ENCODE measurements at regions not wholly inside any gene's neighbourhood (a gene's known extent, or its start where the extent isn't known, plus 50 kb on each side); places are given as distances from the start of the nearest gene placed in this dataset.
"Not testable (repeated sequence)": the region's sequence is repeated elsewhere in the genome, so short reads cannot be mapped to it uniquely, and the experiment has no call there.

DNA sequence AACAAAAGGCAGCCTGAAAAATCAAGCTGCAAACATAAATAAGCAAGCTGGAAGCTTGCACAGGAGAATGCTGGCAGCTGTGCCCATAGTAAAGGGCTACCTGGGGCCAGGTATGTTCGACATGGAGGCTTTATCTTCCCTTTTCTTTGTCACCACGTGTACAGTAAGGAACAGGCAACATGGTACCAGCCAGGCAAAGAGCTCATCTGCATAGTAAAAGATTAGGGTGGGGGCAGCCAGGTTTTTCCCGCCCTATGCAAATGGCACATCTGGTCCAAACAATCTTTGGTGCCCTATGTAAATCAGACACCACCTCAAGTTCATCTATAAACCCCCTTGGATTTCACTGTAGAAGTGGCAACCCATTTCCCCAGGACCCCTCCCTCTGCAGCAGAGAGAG lies 625.1 kb downstream of the TYW1 start:
- no peaks in the 10 kb centered on the region for H3K27me3 ChIP-seq (ENCODE audit: low read depth, low read length)
- H3K27ac ChIP-seq (ENCODE audit: low read length): no peak overlapping the region
- H3K4me3 ChIP-seq (ENCODE audit: low read depth in 1 of 2, low read length in 2 of 2): no peak overlapping the region
- no peaks in the 10 kb centered on the region for H3K36me3 ChIP-seq (ENCODE audit: control insufficient read depth in 1 of 2, insufficient read depth in 2 of 2, low read length in 2 of 2)
- H3K4me1 ChIP-seq (ENCODE audit: control insufficient read depth in 1 of 2, insufficient read depth in 2 of 2, low read length in 2 of 2): no peaks in the 10 kb centered on the region
- no peaks in the 10 kb centered on the region for H3K9me3 ChIP-seq (ENCODE audit: control insufficient read depth in 1 of 2, low read length in 2 of 2)

DNA sequence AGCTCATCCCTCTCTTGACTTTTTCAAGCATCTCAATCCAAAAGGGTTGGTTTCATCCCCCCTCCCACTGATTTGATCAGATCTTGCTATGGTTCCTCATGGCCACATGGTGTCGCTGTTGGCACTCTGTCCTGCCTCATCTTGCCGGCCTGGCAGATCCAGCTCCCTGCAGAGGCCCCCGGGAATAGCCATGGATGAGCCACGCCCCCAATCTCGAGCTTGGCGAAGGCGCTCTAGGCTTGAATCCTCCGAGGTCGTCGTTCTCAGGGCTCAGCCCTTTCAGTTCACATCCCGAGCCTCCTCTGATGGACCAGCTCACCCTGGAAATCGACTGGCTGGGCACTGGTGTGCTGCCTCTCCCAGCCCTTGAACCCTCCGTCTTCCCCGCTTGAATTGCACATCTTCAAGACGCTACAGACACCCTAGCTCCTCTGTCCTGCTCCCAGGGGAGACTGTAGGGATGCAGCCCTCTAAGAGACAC lies 628.7 kb downstream of the TYW1 start:
- H3K4me3 ChIP-seq (ENCODE audit: low read depth in 1 of 2, low read length in 2 of 2): peak overlapping the region; percentile 58 to 63

DNA sequence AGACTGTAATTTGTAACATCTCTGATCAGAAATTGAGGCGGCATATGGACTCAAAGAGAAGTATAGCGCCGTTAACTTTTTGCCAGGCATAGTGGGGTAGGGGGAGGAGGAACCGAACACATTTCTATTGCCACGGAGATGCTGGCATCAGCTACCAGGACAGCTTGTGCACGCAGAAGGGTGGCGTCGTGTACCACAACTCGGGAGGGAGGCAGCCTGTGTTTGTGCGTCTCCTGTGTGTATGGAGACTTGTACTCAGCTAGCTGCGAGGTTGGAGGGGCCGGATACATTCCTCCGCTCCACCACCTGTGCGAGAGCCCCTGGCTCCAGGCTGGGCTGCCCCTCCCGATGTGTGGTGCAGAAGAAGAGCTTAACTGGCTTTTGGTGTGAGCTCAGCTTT lies 634.8 kb downstream of the TYW1 start:
- Histone ChIP-seq H3K36me3 (ENCODE audit: control insufficient read depth in 1 of 2, insufficient read depth in 2 of 2, low read length in 2 of 2) (no peaks in the 10 kb centered on the region), H3K4me1 (ENCODE audit: control insufficient read depth in 1 of 2, insufficient read depth in 2 of 2, low read length in 2 of 2) (no peaks in the 10 kb centered on the region), H3K27me3 (ENCODE audit: low read depth, low read length) (no peaks in the 10 kb centered on the region), H3K4me3 (ENCODE audit: low read depth in 1 of 2, low read length in 2 of 2) (no peak overlapping the region), H3K9me3 (ENCODE audit: control insufficient read depth in 1 of 2, low read length in 2 of 2) (no peaks in the 10 kb centered on the region), H3K27ac (ENCODE audit: low read length) (no peak overlapping the region)

More for the DNA sequence above, 628.7 kb downstream of the TYW1 start:
- Histone ChIP-seq H3K9me3 (ENCODE audit: control insufficient read depth in 1 of 2, low read length in 2 of 2) (no peaks in the 10 kb centered on the region), H3K27me3 (ENCODE audit: low read depth, low read length) (no peaks in the 10 kb centered on the region), H3K4me1 (ENCODE audit: control insufficient read depth in 1 of 2, insufficient read depth in 2 of 2, low read length in 2 of 2) (no peaks in the 10 kb centered on the region), H3K36me3 (ENCODE audit: control insufficient read depth in 1 of 2, insufficient read depth in 2 of 2, low read length in 2 of 2) (no peaks in the 10 kb centered on the region), H3K27ac (ENCODE audit: low read length) (no peak overlapping the region)

DNA sequence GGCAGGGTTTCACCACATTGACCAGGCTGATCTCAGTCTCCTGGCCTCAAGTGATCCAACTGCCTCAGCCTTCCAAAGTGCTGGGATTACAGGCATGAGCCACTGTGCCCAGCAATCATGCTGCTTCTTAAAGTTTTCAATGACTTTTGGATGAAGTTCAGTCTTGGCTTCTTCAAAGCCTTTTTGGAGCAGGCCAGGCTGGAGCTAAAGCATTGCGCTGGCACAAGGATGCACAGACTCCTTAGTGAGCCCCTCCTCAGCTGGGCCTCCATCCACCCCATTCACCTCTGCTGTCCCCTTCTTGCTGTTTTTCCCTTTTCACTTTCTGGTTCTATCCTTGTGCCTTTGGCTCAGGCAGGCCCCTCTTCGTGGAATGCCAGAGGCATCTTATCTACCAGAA lies 638.6 kb downstream of the TYW1 start:
- H3K4me1 ChIP-seq (ENCODE audit: control insufficient read depth in 1 of 2, insufficient read depth in 2 of 2, low read length in 2 of 2): no peaks in the 10 kb centered on the region
- no peaks in the 10 kb centered on the region for H3K9me3 ChIP-seq (ENCODE audit: control insufficient read depth in 1 of 2, low read length in 2 of 2)
- no peaks in the 10 kb centered on the region for H3K27me3 ChIP-seq (ENCODE audit: low read depth, low read length)
- H3K27ac ChIP-seq (ENCODE audit: low read length): no peak overlapping the region
- H3K4me3 ChIP-seq (ENCODE audit: low read depth in 1 of 2, low read length in 2 of 2): no peak overlapping the region
- no peaks in the 10 kb centered on the region for H3K36me3 ChIP-seq (ENCODE audit: control insufficient read depth in 1 of 2, insufficient read depth in 2 of 2, low read length in 2 of 2)

DNA sequence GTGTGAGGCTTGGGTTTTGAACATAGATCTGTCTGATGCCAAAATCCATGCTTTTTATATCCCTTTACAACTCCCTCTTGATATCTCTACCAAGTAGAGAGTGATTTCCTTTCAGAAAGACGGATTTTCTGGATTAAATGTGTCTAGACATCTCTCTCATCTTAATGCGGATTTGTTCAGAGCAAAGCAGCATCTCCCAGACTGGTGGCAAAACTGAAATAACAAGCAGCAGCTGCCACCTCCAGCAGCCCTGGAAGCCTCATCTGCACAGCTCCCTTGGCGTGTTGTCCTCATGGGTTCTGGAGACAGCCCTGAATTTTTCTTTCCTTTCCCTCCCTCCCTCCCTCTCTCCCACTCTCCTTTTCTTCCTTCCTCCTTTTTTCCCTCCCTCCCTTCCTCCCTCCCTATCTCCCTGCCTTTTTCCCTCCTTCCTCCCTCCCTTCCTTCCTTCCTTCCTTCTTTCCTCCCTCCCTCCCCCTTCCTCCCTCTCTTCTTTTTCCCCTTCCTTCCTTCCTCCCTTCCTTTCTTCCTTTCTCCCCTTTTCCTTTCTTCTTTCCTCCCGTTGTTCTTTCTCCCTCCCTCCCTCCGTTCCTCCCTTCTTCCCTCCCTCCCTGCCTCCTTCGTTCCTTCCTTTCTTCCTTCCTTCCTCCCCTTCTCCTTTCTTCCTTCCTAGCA lies 639.9 kb downstream of the TYW1 start:
- Histone ChIP-seq H3K27me3 (ENCODE audit: low read depth, low read length) (no peaks in the 10 kb centered on the region), H3K4me3 (ENCODE audit: low read depth in 1 of 2, low read length in 2 of 2) (no peak overlapping the region), H3K36me3 (ENCODE audit: control insufficient read depth in 1 of 2, insufficient read depth in 2 of 2, low read length in 2 of 2) (no peaks in the 10 kb centered on the region), H3K4me1 (ENCODE audit: control insufficient read depth in 1 of 2, insufficient read depth in 2 of 2, low read length in 2 of 2) (no peaks in the 10 kb centered on the region), H3K9me3 (ENCODE audit: control insufficient read depth in 1 of 2, low read length in 2 of 2) (no peaks in the 10 kb centered on the region), H3K27ac (ENCODE audit: low read length) (no peak overlapping the region)

DNA sequence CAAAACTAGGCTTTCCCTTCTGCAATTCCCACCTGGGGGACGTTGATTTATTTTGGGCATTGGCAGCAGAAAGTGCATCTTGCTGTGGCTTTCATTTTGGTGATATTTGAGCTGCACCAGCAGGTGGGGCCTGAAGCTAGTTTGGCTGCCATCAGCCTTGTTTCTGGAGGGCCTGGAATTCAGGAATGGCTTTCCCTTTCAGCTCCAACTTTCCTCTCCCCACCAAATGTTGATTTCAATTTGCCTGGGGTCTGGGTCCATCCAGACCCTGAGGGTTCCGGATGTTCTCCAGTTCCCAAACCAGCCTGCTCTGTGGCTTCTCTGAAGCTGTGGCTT lies 640.4 kb downstream of the TYW1 start:
- H3K27ac ChIP-seq (ENCODE audit: low read length): no peak overlapping the region
- no peaks in the 10 kb centered on the region for H3K27me3 ChIP-seq (ENCODE audit: low read depth, low read length)
- no peaks in the 10 kb centered on the region for H3K4me1 ChIP-seq (ENCODE audit: control insufficient read depth in 1 of 2, insufficient read depth in 2 of 2, low read length in 2 of 2)
- no peak overlapping the region for H3K4me3 ChIP-seq (ENCODE audit: low read depth in 1 of 2, low read length in 2 of 2)
- no peaks in the 10 kb centered on the region for H3K36me3 ChIP-seq (ENCODE audit: control insufficient read depth in 1 of 2, insufficient read depth in 2 of 2, low read length in 2 of 2)
- no peaks in the 10 kb centered on the region for H3K9me3 ChIP-seq (ENCODE audit: control insufficient read depth in 1 of 2, low read length in 2 of 2)

DNA sequence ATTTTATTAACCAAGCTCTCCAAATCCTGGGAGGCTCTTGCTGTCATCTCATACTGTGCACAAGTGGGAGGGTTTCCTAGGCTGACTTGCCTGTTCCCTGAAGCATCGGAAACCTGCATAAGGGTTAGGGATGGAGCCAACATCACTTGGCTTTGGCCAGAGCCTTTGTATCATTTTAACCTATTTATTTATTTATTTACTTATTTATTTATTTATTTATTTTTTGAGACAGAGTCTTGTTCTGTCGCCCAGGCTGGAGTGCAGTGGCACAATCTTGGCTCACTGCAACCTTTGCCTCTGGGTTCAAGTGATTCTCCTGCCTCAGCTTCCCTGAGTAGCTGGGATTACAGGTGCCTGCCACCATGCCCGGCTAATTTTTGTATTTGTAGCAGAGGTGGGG lies 645.9 kb downstream of the TYW1 start:
- H3K27me3 ChIP-seq (ENCODE audit: low read depth, low read length); H3K27ac ChIP-seq (ENCODE audit: low read length); H3K4me1 ChIP-seq (ENCODE audit: control insufficient read depth in 1 of 2, insufficient read depth in 2 of 2, low read length in 2 of 2); H3K36me3 ChIP-seq (ENCODE audit: control insufficient read depth in 1 of 2, insufficient read depth in 2 of 2, low read length in 2 of 2); H3K9me3 ChIP-seq (ENCODE audit: control insufficient read depth in 1 of 2, low read length in 2 of 2); H3K4me3 ChIP-seq (ENCODE audit: low read depth in 1 of 2, low read length in 2 of 2): not testable (repeated sequence)

DNA sequence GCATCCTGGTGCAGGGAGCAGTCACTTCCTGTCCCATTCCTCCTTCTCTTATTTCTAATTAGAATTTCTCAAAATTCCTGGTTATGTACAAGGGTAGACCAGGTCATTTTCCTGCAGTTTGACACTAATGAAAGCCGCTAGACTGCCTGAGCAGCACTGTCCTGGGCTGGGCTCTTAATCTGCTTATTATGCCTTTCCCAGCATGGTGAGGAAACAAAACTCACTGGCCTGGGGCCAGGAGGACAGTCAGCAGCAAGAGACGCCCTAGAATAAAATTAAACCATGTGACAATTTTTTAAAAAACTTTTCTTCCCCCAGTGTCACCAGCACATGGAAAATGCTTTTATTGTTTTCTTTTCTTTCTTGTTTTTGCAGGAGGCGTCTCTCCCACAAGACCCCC lies 647.5 kb downstream of the TYW1 start:
- no peaks in the 10 kb centered on the region for H3K4me1 ChIP-seq (ENCODE audit: control insufficient read depth in 1 of 2, insufficient read depth in 2 of 2, low read length in 2 of 2)
- H3K9me3 ChIP-seq (ENCODE audit: control insufficient read depth in 1 of 2, low read length in 2 of 2): no peaks in the 10 kb centered on the region

DNA sequence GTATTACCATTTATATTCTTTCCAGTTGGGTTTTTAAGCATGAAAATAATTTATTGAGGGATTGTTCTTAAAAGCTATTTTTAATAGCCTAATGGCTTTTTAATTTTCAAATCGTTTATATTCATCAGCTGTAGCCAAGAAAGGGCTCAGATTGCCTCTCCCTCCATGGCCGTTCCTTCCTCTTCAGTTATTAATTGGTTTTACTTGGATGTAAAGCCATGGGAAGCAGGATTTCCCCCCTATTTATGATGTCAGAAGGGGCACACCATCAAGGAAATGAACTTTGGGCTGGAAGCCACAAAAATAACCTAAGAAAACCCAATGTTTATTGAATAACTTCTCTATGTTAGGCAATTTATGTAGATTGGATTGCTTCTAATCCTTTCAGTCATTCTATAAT lies 656.3 kb downstream of the TYW1 start:
- Histone ChIP-seq H3K9me3 (ENCODE audit: control insufficient read depth in 1 of 2, low read length in 2 of 2) (no peaks in the 10 kb centered on the region), H3K27me3 (ENCODE audit: low read depth, low read length) (no peaks in the 10 kb centered on the region), H3K4me1 (ENCODE audit: control insufficient read depth in 1 of 2, insufficient read depth in 2 of 2, low read length in 2 of 2) (no peaks in the 10 kb centered on the region), H3K4me3 (ENCODE audit: low read depth in 1 of 2, low read length in 2 of 2) (no peak overlapping the region), H3K27ac (ENCODE audit: low read length) (no peak overlapping the region), H3K36me3 (ENCODE audit: control insufficient read depth in 1 of 2, insufficient read depth in 2 of 2, low read length in 2 of 2) (no peaks in the 10 kb centered on the region)

More for the DNA sequence above, 647.5 kb downstream of the TYW1 start:
- Histone ChIP-seq H3K4me3 (ENCODE audit: low read depth in 1 of 2, low read length in 2 of 2) (no peak overlapping the region), H3K27ac (ENCODE audit: low read length) (no peak overlapping the region), H3K36me3 (ENCODE audit: control insufficient read depth in 1 of 2, insufficient read depth in 2 of 2, low read length in 2 of 2) (no peaks in the 10 kb centered on the region), H3K27me3 (ENCODE audit: low read depth, low read length) (no peaks in the 10 kb centered on the region)

DNA sequence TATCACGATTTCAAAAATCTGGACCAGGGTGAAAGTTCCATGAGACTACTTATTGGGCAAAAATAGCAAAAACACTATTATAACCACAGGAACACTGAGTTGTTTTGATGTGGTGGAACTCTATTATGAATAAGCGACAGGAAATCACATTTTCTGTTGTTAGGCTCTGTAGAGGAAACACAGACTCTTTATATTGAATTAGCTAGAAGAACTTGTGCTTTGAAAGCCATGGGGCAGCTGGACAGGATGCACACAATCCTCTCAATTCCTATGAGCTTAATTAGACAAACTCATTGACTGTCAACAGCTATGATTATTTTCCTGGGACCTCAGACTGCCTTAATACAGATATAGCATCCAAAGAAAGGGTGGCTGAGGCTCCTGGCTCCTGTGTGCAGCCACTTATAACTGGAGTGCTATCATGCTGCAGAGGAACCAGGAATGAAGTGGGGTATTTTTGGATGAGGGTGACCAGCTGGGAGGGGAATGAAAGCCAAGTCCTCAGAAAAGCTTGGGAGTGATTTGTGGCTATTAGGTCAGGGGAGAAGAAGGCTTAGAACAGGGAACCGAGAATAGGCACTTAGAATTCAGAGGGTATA lies 657.3 kb downstream of the TYW1 start:
- H3K27ac ChIP-seq (ENCODE audit: low read length): no peak overlapping the region
- no peaks in the 10 kb centered on the region for H3K9me3 ChIP-seq (ENCODE audit: control insufficient read depth in 1 of 2, low read length in 2 of 2)
- H3K4me1 ChIP-seq (ENCODE audit: control insufficient read depth in 1 of 2, insufficient read depth in 2 of 2, low read length in 2 of 2): no peaks in the 10 kb centered on the region
- no peaks in the 10 kb centered on the region for H3K27me3 ChIP-seq (ENCODE audit: low read depth, low read length)
- H3K36me3 ChIP-seq (ENCODE audit: control insufficient read depth in 1 of 2, insufficient read depth in 2 of 2, low read length in 2 of 2): no peaks in the 10 kb centered on the region
- H3K4me3 ChIP-seq (ENCODE audit: low read depth in 1 of 2, low read length in 2 of 2): no peak overlapping the region

DNA sequence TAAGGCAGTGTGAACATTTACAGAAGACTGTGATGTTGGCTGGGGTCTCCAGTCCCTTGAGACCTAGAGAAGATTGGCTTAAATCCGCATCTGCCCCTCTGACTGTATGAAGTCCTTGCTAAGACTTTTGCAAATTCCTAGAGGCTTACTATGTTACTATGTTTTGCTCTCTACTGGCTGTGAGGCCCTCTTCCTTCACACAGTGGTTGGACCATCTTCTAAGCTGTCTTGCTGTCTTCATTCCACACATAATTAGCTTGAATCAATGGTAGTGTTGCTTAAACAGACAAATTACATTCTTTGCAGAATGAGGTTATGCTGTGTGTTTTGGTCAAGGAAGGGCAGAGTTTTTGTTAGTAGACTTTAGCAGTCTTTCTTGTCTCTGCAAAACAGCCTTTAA lies 658.0 kb downstream of the TYW1 start:
- Histone ChIP-seq H3K4me3 (ENCODE audit: low read depth in 1 of 2, low read length in 2 of 2) (no peak overlapping the region), H3K27me3 (ENCODE audit: low read depth, low read length) (no peaks in the 10 kb centered on the region), H3K36me3 (ENCODE audit: control insufficient read depth in 1 of 2, insufficient read depth in 2 of 2, low read length in 2 of 2) (no peaks in the 10 kb centered on the region), H3K27ac (ENCODE audit: low read length) (no peak overlapping the region), H3K4me1 (ENCODE audit: control insufficient read depth in 1 of 2, insufficient read depth in 2 of 2, low read length in 2 of 2) (no peaks in the 10 kb centered on the region), H3K9me3 (ENCODE audit: control insufficient read depth in 1 of 2, low read length in 2 of 2) (no peaks in the 10 kb centered on the region)

DNA sequence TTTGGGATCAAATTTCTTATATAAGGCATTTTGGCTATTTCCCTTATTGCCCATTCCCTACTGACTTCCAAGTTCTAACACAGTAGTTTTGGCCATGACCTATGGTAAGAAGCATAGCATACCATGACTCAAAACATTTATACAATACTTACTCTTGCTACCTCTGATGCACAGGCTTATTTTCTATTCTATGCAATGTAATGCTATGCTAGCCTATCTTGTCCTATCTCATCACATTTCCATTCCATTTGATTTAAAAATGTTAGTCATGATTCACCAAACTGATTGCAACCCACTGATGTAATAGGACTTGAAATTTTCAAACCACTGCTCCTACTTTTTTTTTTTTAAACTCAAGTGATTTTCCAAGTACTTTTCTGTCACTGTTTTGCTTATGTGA lies 658.5 kb downstream of the TYW1 start:
- no peak overlapping the region for H3K4me3 ChIP-seq (ENCODE audit: low read depth in 1 of 2, low read length in 2 of 2)
- H3K36me3 ChIP-seq (ENCODE audit: control insufficient read depth in 1 of 2, insufficient read depth in 2 of 2, low read length in 2 of 2): no peaks in the 10 kb centered on the region
- H3K27ac ChIP-seq (ENCODE audit: low read length): no peak overlapping the region
- no peaks in the 10 kb centered on the region for H3K27me3 ChIP-seq (ENCODE audit: low read depth, low read length)
- no peaks in the 10 kb centered on the region for H3K4me1 ChIP-seq (ENCODE audit: control insufficient read depth in 1 of 2, insufficient read depth in 2 of 2, low read length in 2 of 2)
- no peaks in the 10 kb centered on the region for H3K9me3 ChIP-seq (ENCODE audit: control insufficient read depth in 1 of 2, low read length in 2 of 2)

Data from muscle layer of duodenum (tissue), 2 donors.